ENCODE measurements at regions not wholly inside any gene's neighbourhood (a gene's known extent, or its start where the extent isn't known, plus 50 kb on each side); places are given as distances from the start of the nearest gene placed in this dataset.

DNA sequence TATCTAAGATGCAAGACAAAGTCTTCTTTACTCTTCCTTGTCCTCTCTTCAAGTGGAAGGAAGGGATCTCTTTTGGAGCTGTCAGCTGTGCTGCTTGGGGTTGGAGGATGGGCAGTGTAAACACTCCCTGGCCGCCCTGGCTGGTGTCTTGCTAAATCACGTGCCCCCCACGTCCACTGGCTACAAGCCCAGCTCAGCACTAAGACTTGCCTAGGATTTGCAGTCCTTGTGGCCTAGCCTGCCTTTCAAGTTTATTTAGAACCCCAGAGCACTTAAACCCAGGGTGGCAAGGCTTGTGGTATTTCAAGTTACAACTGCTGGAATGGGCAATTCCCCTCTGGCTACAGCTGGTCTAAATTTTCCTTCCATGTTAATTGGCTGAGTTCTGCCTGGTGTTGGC is 272.4 kb upstream of the MYO3A start:
- no peak for DNase-seq

- no peak for DNase-seq
These were observed 267.8 kb upstream of the MYO3A start for GRCh38 chr10:25666276-25666675.

- no peak for DNase-seq
These were observed 258.8 kb upstream of the MYO3A start for GRCh38 chr10:25675204-25675603.

DNA sequence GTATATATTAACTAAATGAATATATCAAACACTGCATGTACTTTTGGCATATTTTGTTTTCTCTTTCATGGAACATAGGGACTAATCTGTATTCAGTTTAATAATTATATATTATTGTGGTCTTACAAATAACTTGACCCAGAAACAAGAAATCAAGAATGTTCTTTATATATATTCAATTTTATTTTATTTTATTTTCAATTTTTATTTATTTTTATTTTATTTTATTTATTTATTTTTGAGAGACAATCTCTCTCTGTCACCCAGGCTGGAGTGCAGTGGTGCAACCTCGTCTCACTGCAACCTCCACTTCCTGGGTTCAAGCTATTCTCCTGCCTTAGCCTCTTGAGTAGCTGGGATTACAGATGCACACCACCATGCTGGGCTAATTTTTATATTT is 258.4 kb upstream of the MYO3A start:
- no peak for DNase-seq

GRCh38 chr10:25678220-25678619 is 255.8 kb upstream of the MYO3A start:
- DNase-seq, result no peak

DNA sequence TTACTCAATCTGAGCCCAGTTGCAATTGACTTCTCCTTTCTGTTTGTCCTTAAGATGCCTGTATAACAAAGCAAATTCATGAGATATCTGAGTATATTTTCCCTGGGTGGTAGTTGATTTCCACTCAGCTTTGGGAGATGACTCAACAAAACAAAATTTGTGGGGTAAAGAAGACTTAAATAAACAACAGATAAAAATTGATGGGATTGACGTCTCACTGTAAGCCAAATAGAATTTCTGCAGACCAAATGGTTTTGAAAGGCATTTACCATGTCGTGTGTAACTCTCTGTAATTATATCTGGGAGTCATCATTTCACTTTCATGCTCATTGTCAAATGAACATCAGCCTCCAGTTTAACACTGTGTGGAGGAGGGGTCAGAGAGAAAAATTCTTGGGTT is 255.4 kb upstream of the MYO3A start:
- no peak for DNase-seq

GRCh38 chr10:25682203-25682851 is 251.7 kb upstream of the MYO3A start:
- DNase-seq, result peak; percentile 64

DNA sequence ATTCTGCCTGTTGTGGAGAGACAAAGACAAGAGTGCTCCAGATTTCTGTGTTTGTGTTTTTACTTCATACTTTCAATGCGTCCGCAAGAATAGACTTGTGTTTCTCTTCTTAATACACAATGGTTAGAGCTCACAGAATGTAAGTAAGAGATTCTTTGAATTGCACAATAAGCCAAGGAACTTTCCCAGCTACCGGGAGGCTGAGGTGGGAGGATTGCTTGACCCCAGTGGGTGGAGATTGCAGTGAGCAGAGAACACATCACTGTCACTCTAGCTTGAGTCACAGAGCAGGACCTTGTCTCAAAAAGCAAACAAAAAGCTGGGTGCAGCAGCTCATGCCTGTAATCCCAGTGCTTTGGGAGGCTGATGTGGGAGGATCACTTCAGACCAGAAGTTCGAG is 250.7 kb upstream of the MYO3A start:
- DNase-seq, result no peak

DNA sequence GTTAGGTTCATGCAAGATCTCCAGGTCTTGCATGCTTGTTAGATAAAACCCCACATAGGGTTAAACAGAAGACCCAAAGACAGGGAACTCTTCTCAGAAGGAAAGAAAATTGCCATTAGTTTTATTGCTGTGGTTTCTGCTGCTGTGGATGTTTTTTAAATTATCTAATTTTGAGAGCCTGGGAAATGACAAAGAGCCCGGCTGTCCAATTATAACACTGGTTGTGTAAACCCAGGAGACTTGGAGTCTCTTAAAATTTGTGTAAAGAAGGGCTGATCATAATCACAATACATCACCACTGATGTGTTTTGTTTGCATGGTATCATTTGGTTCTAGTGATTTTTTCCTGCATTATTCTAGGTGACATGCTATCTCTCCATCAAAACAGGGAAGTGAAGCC is 246.5 kb upstream of the MYO3A start:
- DNase-seq, result no peak

GRCh38 chr10:25689346-25690100 is 244.5 kb upstream of the MYO3A start:
- DNase-seq, result no peak

GRCh38 chr10:25692761-25693160 is 241.3 kb upstream of the MYO3A start:
- no peak for DNase-seq

GRCh38 chr10:25694206-25694933 is 239.7 kb upstream of the MYO3A start:
- DNase-seq, result no peak

DNA sequence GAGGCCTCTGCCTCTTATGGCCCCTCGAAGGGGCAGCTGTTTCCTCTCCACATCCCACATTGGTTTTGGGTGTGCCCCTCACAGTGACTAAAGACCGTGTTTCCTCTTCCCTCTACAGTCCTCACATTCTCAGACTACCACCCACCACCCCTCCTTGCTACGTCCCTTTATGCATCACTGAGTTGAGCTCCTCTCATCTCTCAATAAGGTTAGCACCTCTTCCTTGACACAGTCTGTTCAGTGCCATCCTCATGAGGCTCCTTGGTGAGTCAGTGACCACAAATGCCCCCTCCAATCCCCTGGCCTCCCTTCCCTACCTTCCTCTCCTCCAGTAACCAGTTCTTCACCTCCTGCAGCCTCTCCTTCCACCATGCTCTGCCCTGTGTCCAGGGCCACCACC is 239.1 kb upstream of the MYO3A start:
- no peak for DNase-seq

DNA sequence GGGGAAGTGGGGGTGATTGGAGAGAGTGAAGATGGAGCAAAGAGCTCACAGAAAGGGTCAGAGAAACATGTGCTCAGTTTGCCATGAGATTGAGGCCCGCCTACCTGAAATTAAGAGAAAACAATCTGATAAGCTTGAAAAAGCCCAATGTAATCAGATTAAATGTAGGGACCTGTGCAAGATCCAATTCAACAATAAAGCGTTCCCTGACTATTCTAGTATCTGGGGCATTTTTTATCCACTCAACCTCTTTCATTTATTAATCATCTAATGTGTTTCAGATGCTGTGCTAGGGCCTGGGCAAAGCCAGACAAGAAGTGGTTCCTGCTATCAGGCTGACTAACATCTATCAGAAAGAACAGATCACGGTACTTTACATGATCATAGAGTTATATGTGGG is 238.4 kb upstream of the MYO3A start:
- no peak for DNase-seq

GRCh38 chr10:25696013-25696708 is 237.9 kb upstream of the MYO3A start:
- no peak for DNase-seq

DNA sequence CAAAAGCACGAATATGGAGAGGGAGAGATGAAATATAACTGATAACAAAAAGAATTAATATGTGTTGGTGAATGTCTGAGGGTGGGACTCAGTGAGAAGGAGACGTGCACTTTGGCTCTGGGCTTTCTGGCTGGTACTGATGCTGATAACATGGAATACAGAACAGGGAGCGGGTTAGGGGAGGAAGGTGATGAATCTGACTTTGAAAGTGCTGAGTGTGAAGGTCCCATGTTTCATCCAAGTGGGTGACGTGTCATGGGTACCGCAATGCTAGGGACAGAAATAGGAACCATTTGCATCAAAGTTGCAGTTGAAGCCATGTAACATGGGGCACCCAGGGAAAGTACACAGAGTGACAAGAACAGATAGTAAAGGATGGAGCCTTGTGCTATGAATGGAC is 236.6 kb upstream of the MYO3A start:
- DNase-seq, result no peak

GRCh38 chr10:25698638-25699037 is 235.4 kb upstream of the MYO3A start:
- DNase-seq, result no peak

DNA sequence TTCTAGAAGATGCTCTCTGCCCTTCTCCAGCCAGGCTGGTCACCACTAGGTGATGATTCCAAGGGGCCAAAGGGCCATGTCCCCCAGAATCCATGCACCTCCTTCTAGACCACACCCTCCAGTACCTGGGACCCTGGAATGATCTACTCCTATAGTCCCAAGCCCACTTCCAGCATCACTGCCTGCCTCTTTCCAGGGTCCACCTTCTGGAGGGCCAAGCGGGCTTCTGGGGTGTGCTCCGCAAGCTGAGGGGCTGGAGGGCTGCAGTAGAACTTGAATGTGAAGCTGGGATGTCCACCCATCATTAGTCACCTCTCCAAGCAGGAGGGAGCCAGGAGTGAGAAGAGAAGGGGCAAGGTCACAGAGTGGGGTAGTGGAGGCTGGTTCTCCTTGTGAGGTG is 234.4 kb upstream of the MYO3A start:
- no peak for DNase-seq

- no peak for DNase-seq
These were observed 232.4 kb upstream of the MYO3A start for GRCh38 chr10:25701652-25702051.

- DNase-seq, result no peak
These were observed 229.4 kb upstream of the MYO3A start for GRCh38 chr10:25704622-25705021.

- no peak for DNase-seq
These were observed 226.5 kb upstream of the MYO3A start for GRCh38 chr10:25707572-25707971.

DNA sequence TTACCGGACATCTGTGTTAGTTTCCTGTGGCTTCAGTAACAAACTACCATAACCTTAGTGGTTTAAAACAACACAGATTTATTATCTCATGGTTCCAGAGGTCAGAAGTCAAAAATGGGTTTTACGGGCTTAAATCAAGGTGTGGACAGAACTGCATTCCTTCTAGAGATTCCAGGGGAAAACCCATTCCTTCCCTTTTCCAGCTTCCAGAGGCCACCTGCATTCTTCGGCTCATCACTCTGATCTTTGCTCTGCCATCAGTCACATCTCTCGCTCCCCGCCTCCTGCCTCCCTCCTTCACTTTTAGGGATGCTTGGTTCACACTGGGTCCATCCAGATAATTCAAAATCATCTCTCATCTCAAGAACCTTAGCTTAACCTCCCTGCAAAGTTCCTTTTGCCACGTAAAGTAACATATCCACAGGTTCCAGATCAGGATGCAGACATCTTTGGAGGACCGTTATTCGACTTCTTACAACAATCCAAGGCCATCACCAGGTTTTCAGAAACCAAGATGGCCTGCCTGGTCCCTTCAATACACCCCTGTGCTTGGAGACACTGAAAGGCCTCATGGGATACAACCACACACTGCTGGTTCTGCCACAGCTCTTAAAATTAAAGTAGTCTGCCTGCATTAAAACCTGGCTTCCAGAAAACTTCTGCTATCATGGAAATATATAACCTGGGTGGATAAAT is 225.9 kb upstream of the MYO3A start:
- no peak for DNase-seq

DNA sequence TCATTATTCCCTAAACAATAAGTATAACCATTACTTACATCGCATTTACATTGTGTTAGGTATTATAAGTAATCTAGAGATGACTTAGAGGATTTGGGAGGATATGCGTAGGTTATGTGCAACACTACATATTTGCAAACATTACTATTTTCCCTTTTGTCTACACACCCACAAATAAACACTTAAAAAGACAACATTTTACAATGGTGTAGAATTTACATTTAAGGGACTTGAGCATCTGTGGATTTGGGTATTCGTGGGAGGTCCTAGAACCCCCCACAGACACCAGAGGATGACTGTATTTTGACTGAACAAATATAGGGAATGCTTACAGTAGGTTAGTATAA is 220.2 kb upstream of the MYO3A start:
- no peak for DNase-seq
